K562 (cell line): ENCODE measurements at regions not wholly inside any gene's neighbourhood (a gene's known extent, or its start where the extent isn't known, plus 50 kb on each side); places are given as distances from the start of the nearest gene placed in this dataset.

ENCODE experiments used
- ATAC-seq: fragments of 200-7000 bp; cut with Tn5 transposase; 3 replicates; pipeline ENCODE4 v1.9.1; 2020; ENCODE audit warnings: moderate library complexity
- BruUV-seq: library from RNA; stranded (reverse); fragments of 400-500 nt; replicated peaks from 2 replicates; lab custom pipeline; 2021; lab: Mats Ljungman, UMichigan
- CTCF ChIA-PET: fragments of 300-600 bp; formaldehyde crosslinking; extraction: SDS; loops from one replicate; lab custom pipeline; 2021; ENCODE audit warnings: low intra/inter-chr PET ratio; lab: Yijun Ruan, JAX
- POLR2A ChIA-PET: fragments of 300-600, 350-650 bp; sonication (Branson Sonifier 250); formaldehyde crosslinking; extraction: SDS; loops from one replicate; lab custom pipeline; 2021; ENCODE audit warnings: antibody characterized with exemption, inconsistent platforms; lab: Yijun Ruan, JAX
- DNase-seq, 4 experiments: peaks; one replicate each; pipeline versions ENCODE4 v3.0.0 to v3.0.0-alpha.2; 2011 to 2018; ENCODE audit warnings: low spot score in 3 of 4, mixed read lengths in 3 of 4; ENCODE audit errors: extremely low read depth in 1 of 4
- FAIRE-seq: peaks from 2 replicates; lab custom pipeline; 2011; peaks lifted over from hg19 to GRCh38; lab: Jason Lieb, UNC
- H2AFZ ChIP-seq: 2 replicates; pipeline ENCODE4 v1.6.0; 2011; ENCODE audit warnings: low read depth, low read length, control low read depth, inconsistent platforms
- H3K27ac ChIP-seq: fragments of 200-600 bp; 3 replicates; pipeline ENCODE4 v1.8.0; 2011; ENCODE audit warnings: low read depth, mild to moderate bottlenecking, control low read depth, inconsistent platforms, low read length, moderate library complexity, mixed read lengths; ENCODE audit errors: extremely low read depth
- H3K27me3 ChIP-seq, 2 experiments: fragments of 300-600 bp in 1 of 2; 2 replicates in 1 of 2; 3 replicates in 1 of 2; pipeline versions ENCODE4 v1.6.0 to v1.8.0; 2011; ENCODE audit warnings: inconsistent platforms in 2 of 2, low read length in 2 of 2, mild to moderate bottlenecking in 1 of 2, mixed read lengths in 1 of 2, moderate library complexity in 1 of 2; ENCODE audit not compliant: control insufficient read depth in 2 of 2, insufficient read depth in 2 of 2
- H3K36me3 ChIP-seq: fragments of 300-600 bp; 3 replicates; pipeline ENCODE4 v1.8.0; 2011; ENCODE audit warnings: mild to moderate bottlenecking, low read length, inconsistent platforms; ENCODE audit not compliant: control insufficient read depth, insufficient read depth
- H3K4me1 ChIP-seq, 2 experiments: fragments of 200-600 bp in 1 of 2; replicated peaks in 1 of 2; 2 replicates in 1 of 2; 3 replicates in 1 of 2; pipeline versions ENCODE4 v1.5.1 to v1.8.0; 2011; ENCODE audit warnings: inconsistent platforms in 2 of 2, low read length in 2 of 2, mild to moderate bottlenecking in 1 of 2, mixed read lengths in 1 of 2, moderate library complexity in 1 of 2; ENCODE audit not compliant: control insufficient read depth in 2 of 2, insufficient read depth in 2 of 2
- H3K4me2 ChIP-seq: 2 replicates; pipeline ENCODE4 v1.6.1; 2011; ENCODE audit warnings: low read length, control low read depth, inconsistent platforms, mixed read lengths; ENCODE audit not compliant: insufficient read depth
- H3K4me3 ChIP-seq: fragments of 200-600 bp; sonication (generic), shearing (Covaris generic); 2 replicates; pipeline ENCODE4 v1.5.1; 2016; ENCODE audit warnings: control low read depth, inconsistent platforms
- H3K79me2 ChIP-seq: fragments of 200-600 bp; 3 replicates; pipeline ENCODE4 v1.8.0; 2011; ENCODE audit warnings: low read length, inconsistent platforms; ENCODE audit not compliant: control insufficient read depth, insufficient read depth
- H3K9ac ChIP-seq, 2 experiments: 2 replicates each; pipeline versions ENCODE4 v1.6.0 to v1.6.1; 2011; ENCODE audit warnings: low read depth in 2 of 2, low read length in 2 of 2, control low read depth in 1 of 2, inconsistent platforms in 1 of 2, mild to moderate bottlenecking in 1 of 2, mixed read lengths in 1 of 2; ENCODE audit not compliant: insufficient read depth in 1 of 2
- H3K9me1 ChIP-seq: one replicate; pipeline ENCODE4 v1.6.0; 2011; ENCODE audit warnings: inconsistent platforms, mild to moderate bottlenecking, low read length, moderate library complexity; ENCODE audit not compliant: control insufficient read depth, insufficient read depth
- H3K9me3 ChIP-seq: replicated peaks from 2 replicates; pipeline ENCODE4 v1.5.1; 2011; ENCODE audit warnings: low read depth, low read length, inconsistent platforms; ENCODE audit not compliant: control insufficient read depth, insufficient read depth
- H4K20me1 ChIP-seq: replicated peaks from 2 replicates; pipeline ENCODE4 v1.6.1; 2011; ENCODE audit warnings: low read length, inconsistent platforms, mixed read lengths; ENCODE audit not compliant: control insufficient read depth, insufficient read depth
- HIVEP1 ChIP-seq: fragments of 250-450 bp; sonication (Bioruptor Pico); IDR thresholded peaks from 2 replicates; pipeline ENCODE4 v1.4.0; 2020; ENCODE audit warnings: mild to moderate bottlenecking
- WGBS: fragments of 100-300 bp; shearing (Covaris generic); methylation state at CpG from one replicate; pipeline ENCODE4 v1.1.6; 2016; ENCODE audit warnings: low coverage, mixed read lengths; ENCODE audit not compliant: insufficient coverage; ENCODE audit errors: missing lambda C conversion rate; 5-methylcytosine and 5-hydroxymethylcytosine counted together
- in situ Hi-C: fragments of 300-500 bp; cut with MboI; formaldehyde crosslinking; loops from 4 replicates; pipeline ENCODE4 v1.15.0; 2018; ENCODE audit warnings: inconsistent platforms, mixed read lengths
- intact Hi-C: fragments of 100-400 bp; cut with micrococcal nuclease; formaldehyde crosslinking; loops from 2 replicates; pipeline ENCODE4 v1.14.2; 2022
- TF ChIP-seq, protein P1 (sequence below): fragments of 450-650 bp; IDR thresholded peaks from 2 replicates; pipeline ENCODE4 v1.7.1; 2018; ENCODE audit warnings: mild to moderate bottlenecking, low read depth; ENCODE audit not compliant: partially characterized antibody

DNA sequence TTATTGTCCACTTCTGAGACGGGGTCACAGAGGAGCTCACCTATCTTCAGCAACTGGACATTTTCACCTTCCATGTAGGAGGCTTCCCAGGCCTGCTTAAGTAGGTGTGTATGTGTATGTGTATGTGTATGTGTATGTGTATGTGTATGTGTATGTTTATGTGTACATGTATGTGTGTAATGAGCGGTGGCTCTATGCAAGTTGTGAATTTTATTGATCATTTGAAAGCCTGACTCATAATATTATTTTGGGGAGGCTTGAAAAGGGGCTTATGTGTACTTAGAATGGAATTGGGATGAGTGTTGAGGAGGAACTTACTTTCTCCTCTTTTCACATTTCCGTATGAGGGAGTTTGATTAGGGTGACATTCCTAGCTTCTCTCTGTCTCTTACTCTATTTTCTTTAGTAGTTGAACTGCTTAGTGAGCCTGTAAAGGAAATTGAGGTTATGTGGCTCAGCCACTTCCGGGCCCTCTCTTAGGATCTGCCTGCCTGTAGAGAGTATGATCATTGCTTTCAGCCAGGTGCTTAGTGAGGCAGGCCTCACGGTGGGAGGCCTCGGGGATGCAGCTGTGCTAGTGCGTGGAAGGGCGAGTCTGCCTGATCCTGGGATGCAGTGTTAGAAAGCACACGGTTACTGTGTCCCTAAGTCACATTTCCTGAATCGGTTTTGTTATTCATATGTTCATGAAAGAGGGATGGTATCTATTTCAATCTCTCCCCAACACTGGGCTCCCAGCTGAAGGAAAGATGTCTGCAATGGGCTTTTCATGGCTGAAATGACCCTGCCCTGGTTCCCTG lies 61.0 kb downstream of the IER5 start:
- no peak overlapping the region for H3K27ac ChIP-seq

More for the DNA sequence above, 61.0 kb downstream of the IER5 start:
- Histone ChIP-seq H2AFZ (no peak overlapping the region), H3K9me1 (no peaks in the 10 kb centered on the region), H3K36me3 (no peaks in the 10 kb centered on the region), H3K9ac (0 out of 4 replicates have a peak overlapping the region, but pooled peaks of 1 of the 2 experiments have one; percentile 61), H3K4me3 (no peak overlapping the region), H3K9me3 (no peaks in the 10 kb centered on the region), H3K4me1 (peaks cover 27 to 28% of the 10 kb centered on the region in 2 experiments), H4K20me1 (no peaks in the 10 kb centered on the region), H3K27me3 (no peaks in the 10 kb centered on the region), H3K4me2 (no peak overlapping the region), H3K79me2 (no peaks in the 10 kb centered on the region)
- ATAC-seq (no peak), FAIRE-seq (no peak), DNase-seq (no peak)
- ChIA-PET POLR2A (interaction anchor here (2.6 kb wide), 1 partner anchor 60 kb away, joined by 14 read pairs; the partner anchor contains the start of gene IER5), CTCF (interaction anchor here (0.7 kb wide), 1 partner anchor 908 kb away, joined by 3 read pairs; no protein-coding TSS in a partner anchor)
- BruUV-seq = no TSS peak
- 0 out of 2 replicates have a peak, but pooled peaks have one; percentile 9 for TF ChIP-seq HIVEP1
- TF ChIP-seq, protein P1, sequence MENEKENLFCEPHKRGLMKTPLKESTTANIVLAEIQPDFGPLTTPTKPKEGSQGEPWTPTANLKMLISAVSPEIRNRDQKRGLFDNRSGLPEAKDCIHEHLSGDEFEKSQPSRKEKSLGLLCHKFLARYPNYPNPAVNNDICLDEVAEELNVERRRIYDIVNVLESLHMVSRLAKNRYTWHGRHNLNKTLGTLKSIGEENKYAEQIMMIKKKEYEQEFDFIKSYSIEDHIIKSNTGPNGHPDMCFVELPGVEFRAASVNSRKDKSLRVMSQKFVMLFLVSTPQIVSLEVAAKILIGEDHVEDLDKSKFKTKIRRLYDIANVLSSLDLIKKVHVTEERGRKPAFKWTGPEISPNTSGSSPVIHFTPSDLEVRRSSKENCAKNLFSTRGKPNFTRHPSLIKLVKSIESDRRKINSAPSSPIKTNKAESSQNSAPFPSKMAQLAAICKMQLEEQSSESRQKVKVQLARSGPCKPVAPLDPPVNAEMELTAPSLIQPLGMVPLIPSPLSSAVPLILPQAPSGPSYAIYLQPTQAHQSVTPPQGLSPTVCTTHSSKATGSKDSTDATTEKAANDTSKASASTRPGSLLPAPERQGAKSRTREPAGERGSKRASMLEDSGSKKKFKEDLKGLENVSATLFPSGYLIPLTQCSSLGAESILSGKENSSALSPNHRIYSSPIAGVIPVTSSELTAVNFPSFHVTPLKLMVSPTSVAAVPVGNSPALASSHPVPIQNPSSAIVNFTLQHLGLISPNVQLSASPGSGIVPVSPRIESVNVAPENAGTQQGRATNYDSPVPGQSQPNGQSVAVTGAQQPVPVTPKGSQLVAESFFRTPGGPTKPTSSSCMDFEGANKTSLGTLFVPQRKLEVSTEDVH = no peak
- intact Hi-C loops = loop anchor here (5.0 to 10.0 kb wide), 2 partner anchors 217 to 515 kb away; partner anchors contain the start of gene XPR1
- in situ Hi-C loops = loop anchor here (25.0 kb wide), 2 partner anchors 512 to 887 kb away; partner anchors contain the start of gene XPR1
- 70% methylated on average over 10 of the region's 10 CpGs for WGBS
